KG1 (cell line): ENCODE measurements at regions not wholly inside any gene's neighbourhood (a gene's known extent, or its start where the extent isn't known, plus 50 kb on each side); places are given as distances from the start of the nearest gene placed in this dataset.

Source experiments
- DNase-seq: peaks from one replicate; lab custom pipeline; 2025; lab: John Stamatoyannopoulos, UW

- no peak for DNase-seq
These were observed 64.8 kb upstream of the LOXL4 start for GRCh38 chr10:98332623-98333269.

GRCh38 chr10:98331885-98332284 lies 63.9 kb upstream of the LOXL4 start:
- DNase-seq: peak; percentile 13

- no peak for DNase-seq
These were observed 63.0 kb upstream of the LOXL4 start for GRCh38 chr10:98330987-98331386.

- DNase-seq: no peak
These were observed 60.6 kb upstream of the LOXL4 start for GRCh38 chr10:98328640-98329039.

DNA sequence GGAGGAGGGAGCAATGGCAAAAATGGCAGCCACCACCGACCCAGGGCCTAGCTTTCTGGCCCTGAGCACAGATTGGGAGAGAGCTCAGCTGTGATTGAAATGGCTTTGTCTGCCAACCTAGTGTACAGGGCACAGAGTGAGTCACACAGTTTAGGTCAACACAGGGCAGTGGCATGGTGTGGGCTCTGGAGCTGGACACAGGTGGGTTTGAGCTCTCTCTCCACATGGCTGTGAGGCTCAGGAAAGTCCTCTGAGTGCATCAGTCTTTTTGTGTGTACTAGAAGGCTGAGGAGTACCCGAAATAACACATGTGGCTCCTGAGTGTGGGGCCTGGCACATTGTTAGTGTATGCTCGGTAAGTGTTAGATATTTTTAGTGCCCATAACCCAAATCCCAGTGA lies 60.2 kb upstream of the LOXL4 start:
- no peak for DNase-seq

GRCh38 chr10:98326621-98327027 lies 58.6 kb upstream of the LOXL4 start:
- DNase-seq: no peak

DNA sequence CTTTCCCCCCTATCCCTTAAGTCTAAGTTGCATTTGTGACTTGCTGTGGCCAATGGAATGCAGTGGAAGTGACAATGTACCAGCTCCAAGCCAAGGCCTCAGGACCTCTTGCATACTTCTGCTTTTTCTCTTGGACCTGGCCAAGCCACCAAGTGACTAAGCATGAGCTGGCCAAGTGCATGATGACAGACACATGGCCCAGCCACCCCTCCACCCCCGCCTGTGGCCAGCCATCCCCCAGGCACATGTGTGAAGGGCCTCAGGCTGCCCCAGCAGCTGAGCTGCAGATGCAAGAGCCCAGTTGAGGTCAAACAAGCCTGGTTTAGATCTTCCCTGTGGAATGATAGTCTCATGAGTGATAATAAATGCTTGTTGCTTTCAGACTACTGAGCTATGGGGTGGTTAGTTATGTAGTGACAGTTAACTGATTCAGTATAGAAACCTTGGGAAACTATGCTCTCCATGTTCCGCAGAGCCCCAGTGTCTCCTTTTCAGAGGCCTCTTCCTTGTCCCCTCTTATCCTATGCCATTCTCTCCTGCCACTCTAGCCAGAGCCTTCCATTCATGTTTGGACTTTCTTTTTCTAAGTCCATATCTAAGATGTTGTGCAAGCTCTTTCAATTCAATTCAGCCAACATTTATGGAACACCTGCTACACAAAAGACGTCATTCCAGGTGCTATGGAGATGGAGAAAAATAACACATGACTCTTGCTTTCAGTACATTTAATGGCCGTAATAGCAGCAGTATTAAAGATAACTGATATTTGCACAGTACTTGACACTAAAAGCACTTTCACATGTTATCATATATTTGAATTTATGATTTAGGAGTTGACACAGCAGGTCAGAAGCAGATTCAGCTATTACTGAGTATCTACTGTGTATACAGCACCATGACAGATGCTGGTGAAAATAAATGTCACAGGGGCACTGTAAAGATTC lies 55.5 kb upstream of the LOXL4 start:
- peak; percentile 34 for DNase-seq

GRCh38 chr10:98321186-98321780 lies 53.3 kb upstream of the LOXL4 start:
- DNase-seq: no peak

- no peak for DNase-seq
These were observed 52.6 kb upstream of the LOXL4 start for GRCh38 chr10:98320486-98321185.

DNA sequence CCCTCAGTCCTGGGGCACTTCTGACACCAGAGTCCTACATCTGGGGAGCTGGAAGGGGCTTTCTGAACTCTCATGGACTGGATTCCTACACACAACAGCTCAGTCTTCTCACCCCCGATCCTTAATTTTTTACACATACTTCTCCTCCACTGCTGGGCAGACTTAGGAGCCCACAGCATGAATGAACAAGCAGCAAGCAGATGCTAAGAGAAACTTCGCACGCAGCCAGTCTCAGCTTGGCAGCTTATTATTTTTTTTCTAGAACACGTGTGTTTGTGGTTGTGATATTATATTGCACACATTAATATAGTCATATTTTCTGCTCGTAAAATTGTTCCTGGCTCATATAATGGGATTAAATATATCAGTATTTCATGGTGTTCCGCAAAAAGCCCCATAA lies 50.9 kb upstream of the LOXL4 start:
- no peak for DNase-seq
